ENCODE measurements at regions not wholly inside any gene's neighbourhood (a gene's known extent, or its start where the extent isn't known, plus 50 kb on each side); places are given as distances from the start of the nearest gene placed in this dataset.

DNA sequence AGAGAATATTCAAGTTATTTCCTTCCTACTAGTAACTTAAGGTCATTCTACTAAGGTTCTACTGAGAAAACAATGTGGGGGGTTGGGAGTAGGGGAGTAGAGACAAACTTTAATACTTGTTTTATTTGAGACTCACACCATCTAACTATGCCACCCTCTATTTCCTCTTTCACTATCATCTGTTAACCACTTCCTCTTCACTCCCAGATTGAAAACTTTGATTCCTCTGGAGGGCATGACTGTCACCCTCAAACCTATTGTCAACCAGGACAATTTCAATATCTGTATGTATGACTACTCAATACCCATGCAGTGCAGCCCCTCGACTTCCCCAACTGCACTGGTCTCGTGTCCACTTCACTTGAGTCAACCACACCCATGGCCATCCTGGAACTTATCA lies 165.6 kb upstream of the POGK start:
- Histone ChIP-seq H3K4me1 (no peaks in the 10 kb centered on the region), H3K27me3 (no peaks in the 10 kb centered on the region), H3K27ac (no peak overlapping the region), H3K36me3 (no peaks in the 10 kb centered on the region), H3K4me3 (no peak overlapping the region), H3K9me3 (no peaks in the 10 kb centered on the region)
- ATAC-seq (no peak), DNase-seq (no peak)
- WGBS, 4 donors = 54 to 74% (median 68%) methylated on average over 2 of the region's 2 CpGs
- intact Hi-C loops (cut with DNase I) = no loop called here
- TF ChIP-seq, protein P1, sequence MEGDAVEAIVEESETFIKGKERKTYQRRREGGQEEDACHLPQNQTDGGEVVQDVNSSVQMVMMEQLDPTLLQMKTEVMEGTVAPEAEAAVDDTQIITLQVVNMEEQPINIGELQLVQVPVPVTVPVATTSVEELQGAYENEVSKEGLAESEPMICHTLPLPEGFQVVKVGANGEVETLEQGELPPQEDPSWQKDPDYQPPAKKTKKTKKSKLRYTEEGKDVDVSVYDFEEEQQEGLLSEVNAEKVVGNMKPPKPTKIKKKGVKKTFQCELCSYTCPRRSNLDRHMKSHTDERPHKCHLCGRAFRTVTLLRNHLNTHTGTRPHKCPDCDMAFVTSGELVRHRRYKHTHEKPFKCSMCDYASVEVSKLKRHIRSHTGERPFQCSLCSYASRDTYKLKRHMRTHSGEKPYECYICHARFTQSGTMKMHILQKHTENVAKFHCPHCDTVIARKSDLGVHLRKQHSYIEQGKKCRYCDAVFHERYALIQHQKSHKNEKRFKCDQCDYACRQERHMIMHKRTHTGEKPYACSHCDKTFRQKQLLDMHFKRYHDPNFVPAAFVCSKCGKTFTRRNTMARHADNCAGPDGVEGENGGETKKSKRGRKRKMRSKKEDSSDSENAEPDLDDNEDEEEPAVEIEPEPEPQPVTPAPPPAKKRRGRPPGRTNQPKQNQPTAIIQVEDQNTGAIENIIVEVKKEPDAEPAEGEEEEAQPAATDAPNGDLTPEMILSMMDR (IDR thresholded peaks at IDR 0.05) = no peak
- TF ChIP-seq POLR2A (IDR thresholded peaks at IDR 0.05) = no peak

DNA sequence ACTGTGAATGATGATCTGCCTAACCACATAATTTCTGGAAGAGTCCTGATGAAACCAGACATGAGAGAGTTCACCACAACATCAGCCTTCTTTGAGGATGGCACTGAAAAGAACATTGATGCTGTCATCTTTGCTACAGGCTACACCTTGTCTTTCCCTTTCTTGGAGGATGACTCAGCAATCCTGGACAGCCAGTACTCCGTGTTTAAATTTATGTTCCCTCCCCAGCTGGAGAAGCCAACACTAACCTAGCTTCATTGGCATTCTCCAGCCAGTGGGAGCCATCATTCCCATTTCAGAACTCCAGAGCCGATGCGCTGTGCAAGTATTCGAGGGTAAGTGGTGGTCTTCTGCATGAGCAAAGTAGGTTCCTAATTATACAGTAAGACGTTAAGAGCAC lies 164.1 kb upstream of the POGK start:
- no peaks in the 10 kb centered on the region for H3K27me3 ChIP-seq
- intact Hi-C loops (cut with DNase I) = no loop called here
- H3K27ac ChIP-seq = no peak overlapping the region
- ATAC-seq (no peak), DNase-seq (no peak)
- no peak overlapping the region for H3K4me3 ChIP-seq
- no peaks in the 10 kb centered on the region for H3K4me1 ChIP-seq
- 78 to 81% (median 78%) methylated on average over 5 of the region's 5 CpGs for WGBS, 4 donors
- H3K9me3 ChIP-seq = no peaks in the 10 kb centered on the region
- TF ChIP-seq, protein P1 (IDR thresholded peaks at IDR 0.05) = no peak
- TF ChIP-seq POLR2A (IDR thresholded peaks at IDR 0.05) = no peak
- H3K36me3 ChIP-seq = no peaks in the 10 kb centered on the region

DNA sequence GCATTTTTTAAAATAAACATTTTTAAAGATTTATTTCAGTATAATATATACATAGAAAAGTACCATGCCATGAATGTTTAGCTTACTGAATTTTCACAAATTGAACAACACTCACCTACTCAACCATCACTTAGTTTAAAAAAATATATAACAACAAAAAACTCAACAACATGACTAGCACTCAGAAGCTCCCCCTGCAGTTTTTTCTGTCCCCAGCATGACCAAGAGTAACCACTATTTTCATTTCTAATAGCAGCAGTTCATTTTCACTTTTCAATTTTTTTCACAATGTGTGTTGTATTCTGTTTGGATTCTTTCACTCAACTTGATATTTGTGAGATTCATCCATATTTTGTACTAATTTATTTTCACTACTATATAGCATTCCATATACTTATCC lies 162.3 kb upstream of the POGK start:
- intact Hi-C loops (cut with DNase I) = no loop called here
- no peak for TF ChIP-seq POLR2A (IDR thresholded peaks at IDR 0.05)
- TF ChIP-seq, protein P1 (IDR thresholded peaks at IDR 0.05) = no peak
- no peaks in the 10 kb centered on the region for H3K36me3 ChIP-seq
- no peak overlapping the region for H3K4me3 ChIP-seq
- ATAC-seq = no peak
- DNase-seq = no peak
- H3K27ac ChIP-seq = no peak overlapping the region
- H3K27me3 ChIP-seq = no peaks in the 10 kb centered on the region
- H3K4me1 ChIP-seq = no peaks in the 10 kb centered on the region
- no peaks in the 10 kb centered on the region for H3K9me3 ChIP-seq

DNA sequence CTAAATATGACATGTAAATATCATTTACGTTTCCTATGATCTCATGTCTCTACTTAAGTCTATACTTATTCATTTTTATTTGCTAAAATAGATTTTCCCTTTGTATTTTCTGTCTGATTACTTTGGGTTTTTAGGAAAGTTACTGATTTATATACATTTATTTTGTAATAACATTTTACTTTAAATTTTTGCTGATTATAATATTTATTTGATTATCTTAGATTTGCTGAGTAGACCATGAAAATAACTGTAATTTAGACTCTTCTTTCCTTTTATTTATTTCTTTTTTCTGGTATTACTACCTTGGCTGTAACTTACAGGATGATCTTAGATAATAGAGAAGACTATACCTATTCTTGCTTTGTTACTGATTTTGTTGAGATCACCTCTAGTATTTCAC lies 159.9 kb upstream of the POGK start:
- ATAC-seq (no peak), DNase-seq (no peak)
- intact Hi-C loops (cut with DNase I) = no loop called here
- H3K36me3 ChIP-seq = no peaks in the 10 kb centered on the region
- no peak overlapping the region for H3K4me3 ChIP-seq
- H3K9me3 ChIP-seq = peaks cover 0 to under 1% (median 0%) of the 10 kb centered on the region in 12 donors
- H3K4me1 ChIP-seq = no peaks in the 10 kb centered on the region
- H3K27me3 ChIP-seq = no peaks in the 10 kb centered on the region
- TF ChIP-seq, protein P1 (IDR thresholded peaks at IDR 0.05) = no peak
- TF ChIP-seq POLR2A (IDR thresholded peaks at IDR 0.05) = no peak
- 77 to 84% (median 82%) methylated on average over 1 of the region's 1 CpG for WGBS, 4 donors
- H3K27ac ChIP-seq = no peak overlapping the region
